SK-N-MC (cell line): ENCODE measurements at regions not wholly inside any gene's neighbourhood (a gene's known extent, or its start where the extent isn't known, plus 50 kb on each side); places are given as distances from the start of the nearest gene placed in this dataset.
A peak's percentile ranks its signal among the peaks of the same experiment; 100 is the strongest.
"Not testable (repeated sequence)": the region's sequence is repeated elsewhere in the genome, so short reads cannot be mapped to it uniquely, and the experiment has no call there.

Source experiments
- DNase-seq: peaks from one replicate; pipeline ENCODE4 v3.0.0-alpha.2; 2011; ENCODE audit warnings: low read depth, low spot score
- H3K27ac ChIP-seq: fragments of 200-600 bp; sonication (generic); 2 replicates; pipeline ENCODE4 v1.5.1; 2016; ENCODE audit warnings: mixed run types
- H3K36me3 ChIP-seq: fragments of 200-600 bp; sonication (generic); 2 replicates; pipeline ENCODE4 v1.6.1; 2017; ENCODE audit warnings: antibody characterized with exemption, low read length, mixed read lengths; ENCODE audit not compliant: insufficient read depth
- H3K4me3 ChIP-seq: fragments of 200-600 bp; sonication (generic); 2 replicates; pipeline ENCODE4 v1.5.1; 2016
- H3K9ac ChIP-seq: fragments of 200-600 bp; sonication (generic); 2 replicates; pipeline ENCODE4 v1.8.0; 2017; ENCODE audit warnings: mixed run types, mixed read lengths; ENCODE audit not compliant: insufficient read length
- H3K9me3 ChIP-seq: fragments of 200-600 bp; sonication (generic); 2 replicates; pipeline ENCODE4 v1.6.1; 2017; ENCODE audit warnings: low read depth, mild to moderate bottlenecking, antibody characterized with exemption, low read length, moderate library complexity, mixed read lengths
- EZH2 ChIP-seq: fragments of 200-600 bp; sonication (generic); IDR thresholded peaks from one replicate; pipeline ENCODE4 v1.6.1; 2017; ENCODE audit warnings: antibody characterized with exemption
- FOXP2 ChIP-seq: optimal IDR thresholded peaks from 2 replicates; pipeline ENCODE3; 2011; ENCODE audit warnings: mild to moderate bottlenecking, moderate library complexity; ENCODE audit not compliant: insufficient read depth; ENCODE audit errors: extremely low read length, control extremely low read depth
- POLR2AphosphoS5 ChIP-seq: IDR thresholded peaks from 2 replicates; pipeline ENCODE4 v1.6.1; 2012; ENCODE audit warnings: mild to moderate bottlenecking, low read depth, low read length, borderline replicate concordance

- no peak for DNase-seq
- Histone ChIP-seq H3K27ac (no peak overlapping the region), H3K4me3 (peak overlapping the region; percentile 77), H3K9ac (peak overlapping the region; percentile 37), H3K36me3 (no peaks in the 10 kb centered on the region), H3K9me3 (no peaks in the 10 kb centered on the region)
- TF ChIP-seq POLR2AphosphoS5 = no peak
- no peak for TF ChIP-seq FOXP2
- TF ChIP-seq EZH2 = no peak
Measured at GRCh38 chr6:28634761-28635546, 109.3 kb downstream of the GPX5 start.

- no peaks in the 10 kb centered on the region for H3K36me3 ChIP-seq
- H3K27ac ChIP-seq = no peak overlapping the region
- H3K9ac ChIP-seq = no peak overlapping the region
- H3K4me3 ChIP-seq = peak overlapping the region; percentile 77
- no peak for DNase-seq
- H3K9me3 ChIP-seq = no peaks in the 10 kb centered on the region
- TF ChIP-seq EZH2 (no peak), POLR2AphosphoS5 (no peak), FOXP2 (no peak)
Measured at GRCh38 chr6:28635547-28636158, 110.0 kb downstream of the GPX5 start.

GRCh38 chr6:28638787-28639430 is 113.2 kb downstream of the GPX5 start:
- H3K9me3 ChIP-seq = no peaks in the 10 kb centered on the region
- DNase-seq = no peak
- TF ChIP-seq FOXP2 (no peak), EZH2 (no peak), POLR2AphosphoS5 (no peak)
- no peak overlapping the region for H3K9ac ChIP-seq
- H3K4me3 ChIP-seq = no peak overlapping the region
- H3K36me3 ChIP-seq = no peaks in the 10 kb centered on the region
- H3K27ac ChIP-seq = no peak overlapping the region

GRCh38 chr6:28639445-28640290 is 114.0 kb downstream of the GPX5 start:
- H3K27ac ChIP-seq, H3K36me3 ChIP-seq, H3K9ac ChIP-seq, H3K9me3 ChIP-seq, H3K4me3 ChIP-seq, DNase-seq: not testable (repeated sequence)

GRCh38 chr6:28643017-28643740 is 117.5 kb downstream of the GPX5 start:
- TF ChIP-seq POLR2AphosphoS5 (no peak), FOXP2 (no peak), EZH2 (no peak)
- Histone ChIP-seq H3K36me3 (no peaks in the 10 kb centered on the region), H3K9ac (no peak overlapping the region), H3K9me3 (no peaks in the 10 kb centered on the region), H3K27ac (peak overlapping the region; percentile 38; the same call in 1 of the 2 replicates), H3K4me3 (peak overlapping the region; percentile 67)
- DNase-seq = peak; percentile 88

- Histone ChIP-seq H3K4me3 (no peak overlapping the region), H3K36me3 (no peaks in the 10 kb centered on the region), H3K27ac (no peak overlapping the region), H3K9me3 (no peaks in the 10 kb centered on the region), H3K9ac (no peak overlapping the region)
- DNase-seq = no peak
- TF ChIP-seq EZH2 (no peak), POLR2AphosphoS5 (no peak), FOXP2 (no peak)
Measured at GRCh38 chr6:28646650-28647049, 121.0 kb downstream of the GPX5 start.

- peak overlapping the region; percentile 86 for H3K9ac ChIP-seq
- peak overlapping the region; percentile 98 for H3K4me3 ChIP-seq
- peak overlapping the region; percentile 94 for H3K27ac ChIP-seq
- peak; percentile 86 for DNase-seq
- no peak for TF ChIP-seq EZH2
- no peak for TF ChIP-seq FOXP2
- no peak; the same call in 1 of the 2 replicates for TF ChIP-seq POLR2AphosphoS5
- no peaks in the 10 kb centered on the region for H3K9me3 ChIP-seq
- H3K36me3 ChIP-seq = no peaks in the 10 kb centered on the region
Measured at GRCh38 chr6:28648035-28648877, 122.6 kb downstream of the GPX5 start.
